A549 (cell line): ENCODE measurements at regions not wholly inside any gene's neighbourhood (a gene's known extent, or its start where the extent isn't known, plus 50 kb on each side); places are given as distances from the start of the nearest gene placed in this dataset.

Experiments used
- ATAC-seq, 2 experiments: fragments of 200-7000 bp in 1 of 2; fragments of >200 bp in 1 of 2; cut with Nextera tagmentation in 1 of 2; cut with Tn5 transposase in 1 of 2; 3 replicates each; pipeline versions ENCODE4 v1.8.0 to v1.9.1; 2018 to 2020; ENCODE audit warnings: mild to moderate bottlenecking in 1 of 2, moderate library complexity in 1 of 2
- CTCF ChIA-PET: fragments of 300-600 bp; sonication (Branson Sonifier 250); formaldehyde crosslinking; extraction: SDS; loops from one replicate; lab custom pipeline; 2021; ENCODE audit warnings: antibody characterized with exemption, inconsistent platforms; lab: Yijun Ruan, JAX
- POLR2A ChIA-PET: fragments of 350-600 bp; formaldehyde crosslinking; extraction: SDS; loops from one replicate; lab custom pipeline; 2021; ENCODE audit warnings: antibody characterized with exemption, inconsistent platforms; lab: Yijun Ruan, JAX
- DNase-seq, 2 experiments: peaks; one replicate each; pipeline versions ENCODE4 v3.0.0 to v3.0.0-alpha.2; 2011 to 2016; ENCODE audit warnings: low read depth in 1 of 2, low spot score in 1 of 2
- FAIRE-seq: peaks from 2 replicates; lab custom pipeline; 2011; peaks lifted over from hg19 to GRCh38; lab: Jason Lieb, UNC
- H3K27ac ChIP-seq, 2 experiments: fragments of >200 bp; sonication (Bioruptor Twin); formaldehyde crosslinking; 3 replicates each; pipeline ENCODE4 v1.5.1; 2016 to 2017
- H3K4me1 ChIP-seq: fragments of >200 bp; sonication (Bioruptor Twin); formaldehyde crosslinking; 3 replicates; pipeline ENCODE4 v1.6.1; 2016
- H3K4me2 ChIP-seq: fragments of >200 bp; sonication (Bioruptor Twin); formaldehyde crosslinking; 3 replicates; pipeline ENCODE4 v1.6.1; 2016
- H3K4me3 ChIP-seq: fragments of >200 bp; sonication (Bioruptor Twin); formaldehyde crosslinking; 3 replicates; pipeline ENCODE4 v1.5.1; 2016
- H3K9me3 ChIP-seq: fragments of >200 bp; sonication (Bioruptor Twin); formaldehyde crosslinking; 3 replicates; pipeline ENCODE4 v1.6.1; 2016
- EHF ChIP-seq: fragments of 250-450 bp; sonication (Bioruptor Pico); IDR thresholded peaks from 2 replicates; pipeline ENCODE4 v1.5.0; 2020; ENCODE audit warnings: mild to moderate bottlenecking
- ESRRA ChIP-seq: fragments of 150-350 bp; IDR thresholded peaks from 2 replicates; pipeline ENCODE4 v1.6.1; 2014; ENCODE audit warnings: mild to moderate bottlenecking, low read length, borderline replicate concordance
- FOSL2 ChIP-seq, 2 experiments: fragments of 450-650 bp in 1 of 2; fragments of >200 bp in 1 of 2; sonication (Bioruptor Twin) in 1 of 2; formaldehyde crosslinking; IDR thresholded peaks; 2 replicates each; pipeline versions ENCODE4 v1.5.0 to v1.6.1; 2016 to 2020; ENCODE audit warnings: mild to moderate bottlenecking in 1 of 2, moderate library complexity in 1 of 2
- HDAC2 ChIP-seq: fragments of 200-600 bp; sonication (generic); IDR thresholded peaks from 2 replicates; pipeline ENCODE4 v1.6.1; 2016
- HOXA7 ChIP-seq: fragments of 250-450 bp; sonication (Bioruptor Pico); IDR thresholded peaks from 2 replicates; pipeline ENCODE4 v1.5.0; 2020; ENCODE audit warnings: mild to moderate bottlenecking, moderate library complexity
- HOXB13 ChIP-seq: fragments of 250-450 bp; sonication (Bioruptor Pico); IDR thresholded peaks from 2 replicates; pipeline ENCODE4 v1.5.0; 2020; ENCODE audit warnings: low read depth, mild to moderate bottlenecking, moderate library complexity
- MAFK ChIP-seq: fragments of 450-650 bp; IDR thresholded peaks from 2 replicates; pipeline ENCODE4 v1.6.1; 2014; ENCODE audit not compliant: partially characterized antibody
- MAZ ChIP-seq: fragments of 150-350 bp; IDR thresholded peaks from 2 replicates; pipeline ENCODE4 v1.6.1; 2014; ENCODE audit warnings: antibody characterized with exemption, low read depth, low read length, borderline replicate concordance
- RAD21 ChIP-seq, 2 experiments: fragments of >200 bp in 1 of 2; sonication (Bioruptor Twin) in 1 of 2; formaldehyde crosslinking in 1 of 2; IDR thresholded peaks in 1 of 2; conservative IDR thresholded peaks in 1 of 2; 2 replicates in 1 of 2; 3 replicates in 1 of 2; pipeline ENCODE4 v1.6.1; 2012 to 2018; ENCODE audit warnings: inconsistent platforms in 1 of 2
- RFX5 ChIP-seq: fragments of 450-650 bp; IDR thresholded peaks from 2 replicates; pipeline ENCODE4 v1.7.1; 2014; ENCODE audit warnings: antibody characterized with exemption, mild to moderate bottlenecking, moderate library complexity
- RNF2 ChIP-seq: fragments of 200-600 bp; sonication (generic); IDR thresholded peaks from 2 replicates; pipeline ENCODE4 v1.6.1; 2016; ENCODE audit warnings: low read depth, mild to moderate bottlenecking, antibody characterized with exemption, moderate library complexity, borderline replicate concordance
- SMC3 ChIP-seq: fragments of >200 bp; sonication (Bioruptor Twin); formaldehyde crosslinking; IDR thresholded peaks from 3 replicates; pipeline ENCODE4 v1.6.1; 2018; ENCODE audit warnings: inconsistent platforms
- TP53 ChIP-seq: fragments of 250-450 bp; sonication (Bioruptor Pico); IDR thresholded peaks from 2 replicates; pipeline ENCODE4 v1.5.0; 2021; ENCODE audit warnings: mild to moderate bottlenecking, moderate library complexity
- ZFP36 ChIP-seq: fragments of 450-650 bp; IDR thresholded peaks from 2 replicates; pipeline ENCODE4 v1.6.1; 2014; ENCODE audit warnings: borderline replicate concordance; ENCODE audit not compliant: partially characterized antibody
- ZNF302 ChIP-seq: fragments of 250-450 bp; sonication (Bioruptor Pico); IDR thresholded peaks from 2 replicates; pipeline ENCODE4 v1.9.0; 2021; ENCODE audit warnings: inconsistent platforms, mild to moderate bottlenecking, moderate library complexity
- WGBS: methylation state at CpG from one replicate; pipeline ENCODE4 v1.1.6; 2017; ENCODE audit errors: missing lambda C conversion rate; 5-methylcytosine and 5-hydroxymethylcytosine counted together
- TF ChIP-seq, protein P1 (sequence below): fragments of >200 bp; sonication (Bioruptor Twin); formaldehyde crosslinking; IDR thresholded peaks from 3 replicates; pipeline ENCODE4 v1.5.1; 2016
- TF ChIP-seq, protein P2 (sequence below): IDR thresholded peaks from 2 replicates; pipeline ENCODE4 v1.6.1; 2012
- TF ChIP-seq, protein P3 (sequence below): fragments of >200 bp; sonication (Bioruptor Twin); formaldehyde crosslinking; IDR thresholded peaks from 3 replicates; pipeline ENCODE4 v1.6.1; 2016
- TF ChIP-seq, protein P4 (sequence below): IDR thresholded peaks from 2 replicates; pipeline ENCODE4 v1.6.1; 2012

DNA sequence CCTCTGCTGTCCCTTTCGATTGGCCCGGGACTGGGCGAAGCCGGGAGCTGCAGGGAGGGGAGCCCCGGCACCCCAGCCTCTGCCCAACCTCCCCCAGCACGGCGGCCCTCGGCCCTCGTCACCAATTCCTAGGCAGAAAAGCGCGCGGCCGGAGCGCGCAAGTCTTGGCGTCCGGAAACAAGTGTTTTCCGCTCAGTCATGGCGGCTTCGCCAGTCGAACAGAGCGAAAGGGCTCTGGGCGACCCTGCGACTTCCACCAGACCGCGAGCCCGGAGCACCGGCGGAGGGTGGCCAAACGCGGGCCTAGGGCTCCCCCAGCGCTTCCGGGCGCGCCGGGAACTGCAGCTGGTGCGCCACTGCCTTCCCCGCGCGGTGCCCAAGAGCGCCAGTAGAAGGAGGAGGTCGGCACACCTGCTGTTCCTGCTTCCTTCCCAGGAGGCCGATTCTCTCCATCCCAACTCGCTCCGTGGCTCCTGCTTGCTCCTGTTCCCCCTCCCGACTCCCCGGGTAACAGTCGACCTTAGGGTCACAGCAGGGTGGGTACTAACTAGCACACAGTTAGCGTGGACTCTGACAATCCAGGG lies 729.9 kb downstream of the ZWINT start (continued):
- TF ChIP-seq, protein P1, sequence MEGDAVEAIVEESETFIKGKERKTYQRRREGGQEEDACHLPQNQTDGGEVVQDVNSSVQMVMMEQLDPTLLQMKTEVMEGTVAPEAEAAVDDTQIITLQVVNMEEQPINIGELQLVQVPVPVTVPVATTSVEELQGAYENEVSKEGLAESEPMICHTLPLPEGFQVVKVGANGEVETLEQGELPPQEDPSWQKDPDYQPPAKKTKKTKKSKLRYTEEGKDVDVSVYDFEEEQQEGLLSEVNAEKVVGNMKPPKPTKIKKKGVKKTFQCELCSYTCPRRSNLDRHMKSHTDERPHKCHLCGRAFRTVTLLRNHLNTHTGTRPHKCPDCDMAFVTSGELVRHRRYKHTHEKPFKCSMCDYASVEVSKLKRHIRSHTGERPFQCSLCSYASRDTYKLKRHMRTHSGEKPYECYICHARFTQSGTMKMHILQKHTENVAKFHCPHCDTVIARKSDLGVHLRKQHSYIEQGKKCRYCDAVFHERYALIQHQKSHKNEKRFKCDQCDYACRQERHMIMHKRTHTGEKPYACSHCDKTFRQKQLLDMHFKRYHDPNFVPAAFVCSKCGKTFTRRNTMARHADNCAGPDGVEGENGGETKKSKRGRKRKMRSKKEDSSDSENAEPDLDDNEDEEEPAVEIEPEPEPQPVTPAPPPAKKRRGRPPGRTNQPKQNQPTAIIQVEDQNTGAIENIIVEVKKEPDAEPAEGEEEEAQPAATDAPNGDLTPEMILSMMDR: peak; percentile 48
- TF ChIP-seq HOXA7 (CRISPR knock-in tag) (no peak), EHF (CRISPR knock-in tag) (no peak), RAD21 (conservative IDR thresholded peaks at IDR 0.05 in 1 of 2, IDR thresholded peaks at IDR 0.05 in 1 of 2) (peak; percentile 60 to 72), RNF2 (no peak), RFX5 (peak; percentile 96), SMC3 (peak; percentile 43; the same call in 2 of the 3 replicates), TP53 (CRISPR knock-in tag) (no peak)
- TF ChIP-seq, protein P2, sequence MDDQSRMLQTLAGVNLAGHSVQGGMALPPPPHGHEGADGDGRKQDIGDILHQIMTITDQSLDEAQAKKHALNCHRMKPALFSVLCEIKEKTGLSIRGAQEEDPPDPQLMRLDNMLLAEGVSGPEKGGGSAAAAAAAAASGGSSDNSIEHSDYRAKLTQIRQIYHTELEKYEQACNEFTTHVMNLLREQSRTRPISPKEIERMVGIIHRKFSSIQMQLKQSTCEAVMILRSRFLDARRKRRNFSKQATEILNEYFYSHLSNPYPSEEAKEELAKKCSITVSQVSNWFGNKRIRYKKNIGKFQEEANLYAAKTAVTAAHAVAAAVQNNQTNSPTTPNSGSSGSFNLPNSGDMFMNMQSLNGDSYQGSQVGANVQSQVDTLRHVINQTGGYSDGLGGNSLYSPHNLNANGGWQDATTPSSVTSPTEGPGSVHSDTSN: no peak
- TF ChIP-seq, protein P3, sequence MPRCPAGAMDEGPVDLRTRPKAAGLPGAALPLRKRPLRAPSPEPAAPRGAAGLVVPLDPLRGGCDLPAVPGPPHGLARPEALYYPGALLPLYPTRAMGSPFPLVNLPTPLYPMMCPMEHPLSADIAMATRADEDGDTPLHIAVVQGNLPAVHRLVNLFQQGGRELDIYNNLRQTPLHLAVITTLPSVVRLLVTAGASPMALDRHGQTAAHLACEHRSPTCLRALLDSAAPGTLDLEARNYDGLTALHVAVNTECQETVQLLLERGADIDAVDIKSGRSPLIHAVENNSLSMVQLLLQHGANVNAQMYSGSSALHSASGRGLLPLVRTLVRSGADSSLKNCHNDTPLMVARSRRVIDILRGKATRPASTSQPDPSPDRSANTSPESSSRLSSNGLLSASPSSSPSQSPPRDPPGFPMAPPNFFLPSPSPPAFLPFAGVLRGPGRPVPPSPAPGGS: no peak

DNA sequence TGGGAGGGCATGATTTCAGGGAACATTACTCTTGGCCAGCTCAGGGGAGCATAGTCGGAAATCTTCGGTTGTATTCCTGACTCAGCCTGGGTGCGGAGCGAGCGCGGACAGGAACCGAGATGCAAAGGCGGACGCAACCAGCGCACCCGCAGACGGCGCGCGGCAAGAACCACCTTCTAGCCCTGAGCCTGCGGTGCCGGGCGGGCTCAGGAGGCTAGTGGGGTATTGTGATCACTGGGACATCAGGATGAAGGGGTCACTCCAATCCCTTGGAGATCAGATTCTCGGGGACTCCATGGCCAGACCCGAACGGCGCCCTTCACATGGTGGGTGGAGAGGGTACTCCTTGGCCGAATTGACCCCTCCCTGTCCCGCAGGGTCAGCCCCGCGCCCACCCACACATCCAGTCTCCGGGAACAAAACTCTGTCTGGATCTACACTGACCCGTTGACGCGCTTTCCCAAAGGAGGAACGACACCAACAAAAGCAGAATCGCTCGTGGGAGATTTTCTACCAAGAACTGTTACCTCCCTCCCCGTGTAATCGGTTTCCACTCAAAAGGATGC lies 730.5 kb downstream of the ZWINT start:
- CTCF ChIA-PET: interaction anchor here (0.7 kb wide), 1 partner anchor 9 kb away, joined by 3 read pairs; no protein-coding TSS in a partner anchor
- TF ChIP-seq, protein P4, sequence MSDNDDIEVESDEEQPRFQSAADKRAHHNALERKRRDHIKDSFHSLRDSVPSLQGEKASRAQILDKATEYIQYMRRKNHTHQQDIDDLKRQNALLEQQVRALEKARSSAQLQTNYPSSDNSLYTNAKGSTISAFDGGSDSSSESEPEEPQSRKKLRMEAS: no peak
- no peak for TF ChIP-seq RAD21 (conservative IDR thresholded peaks at IDR 0.05 in 1 of 2, IDR thresholded peaks at IDR 0.05 in 1 of 2)
- ATAC-seq (peak; percentile 31 to 33; a peak in 5 of 6 replicates), FAIRE-seq (no peak), DNase-seq (no peak)
- Histone ChIP-seq H3K9me3 (no peaks in the 10 kb centered on the region), H3K4me1 (peaks cover 11% of the 10 kb centered on the region; the same call in 1 of the 3 replicates), H3K4me3 (peak overlapping the region; percentile 49), H3K4me2 (peak overlapping the region; percentile 87), H3K27ac (peak overlapping the region in 1 of 2 experiments; percentile 58; a peak in 3 of 6 replicates)
- WGBS: 22% methylated on average over 33 of the region's 35 CpGs
- POLR2A ChIA-PET: no interaction called here

DNA sequence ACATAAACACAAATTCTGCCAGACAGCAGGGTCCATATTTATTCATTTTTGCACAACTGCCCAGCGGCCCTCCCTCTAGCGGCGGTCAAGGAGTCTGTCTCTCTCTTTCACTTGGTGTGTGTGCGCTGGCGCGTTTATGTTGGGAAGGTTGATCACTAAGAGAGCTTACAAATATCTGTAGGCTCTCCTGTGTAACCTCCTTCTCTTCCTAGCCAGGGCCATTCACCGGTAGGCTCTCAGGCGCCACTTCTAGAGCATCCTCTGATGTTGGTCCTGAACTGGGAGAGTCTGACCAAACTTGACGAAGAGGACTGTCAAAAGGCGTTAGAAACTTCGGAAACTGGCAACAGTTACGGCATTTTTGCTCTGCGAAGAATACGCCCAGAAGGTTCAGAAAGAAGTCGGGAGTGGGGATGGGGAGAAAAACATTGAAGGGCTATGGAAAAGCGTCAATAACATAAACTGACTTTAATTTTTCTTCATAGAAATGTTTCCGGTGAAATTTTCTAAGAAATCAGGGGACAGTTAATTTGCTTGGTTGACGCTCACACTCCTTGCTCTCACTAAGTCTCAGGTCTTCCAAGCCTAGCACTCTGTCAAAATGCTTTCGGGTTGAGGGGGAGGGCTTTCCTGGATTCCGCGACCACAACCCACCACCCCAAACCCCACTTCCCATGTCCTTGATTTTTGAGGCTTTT lies 731.1 kb downstream of the ZWINT start:
- TF ChIP-seq, protein P1: peak; percentile 41
- TF ChIP-seq ZFP36 (no peak), FOSL2 (IDR thresholded peaks at IDR 0.05) (no peak), FOSL2 (CRISPR knock-in tag; IDR thresholded peaks at IDR 0.05) (no peak), TP53 (CRISPR knock-in tag) (no peak), MAFK (no peak), ESRRA (no peak), HOXB13 (no peak), ZNF302 (CRISPR knock-in tag) (no peak), SMC3 (0 out of 3 replicates have a peak, but pooled peaks have one; percentile 21), HDAC2 (no peak), MAZ (no peak), RFX5 (no peak)
- TF ChIP-seq, all 56 proteins: peak for 2
- CTCF ChIA-PET: interaction anchor here (0.7 kb wide), 2 partner anchors 10 to 337 kb away, joined by 3 read pairs; no protein-coding TSS in a partner anchor
- Histone ChIP-seq H3K4me2 (peak overlapping the region; percentile 87), H3K4me3 (peak overlapping the region; percentile 49; the same call in 2 of the 3 replicates), H3K27ac (no peak overlapping the region), H3K9me3 (no peaks in the 10 kb centered on the region), H3K4me1 (peaks cover 11% of the 10 kb centered on the region; the same call in 1 of the 3 replicates)
- DNase-seq (peak; percentile 15 to 75), FAIRE-seq (no peak), ATAC-seq (peak; percentile 60 to 80; a peak in 4 of 6 replicates)
- POLR2A ChIA-PET: no interaction called here
- 12% methylated on average over 21 of the region's 21 CpGs for WGBS
